ENCODE measurements at regions not wholly inside any gene's neighbourhood (a gene's known extent, or its start where the extent isn't known, plus 50 kb on each side); places are given as distances from the start of the nearest gene placed in this dataset.

DNA sequence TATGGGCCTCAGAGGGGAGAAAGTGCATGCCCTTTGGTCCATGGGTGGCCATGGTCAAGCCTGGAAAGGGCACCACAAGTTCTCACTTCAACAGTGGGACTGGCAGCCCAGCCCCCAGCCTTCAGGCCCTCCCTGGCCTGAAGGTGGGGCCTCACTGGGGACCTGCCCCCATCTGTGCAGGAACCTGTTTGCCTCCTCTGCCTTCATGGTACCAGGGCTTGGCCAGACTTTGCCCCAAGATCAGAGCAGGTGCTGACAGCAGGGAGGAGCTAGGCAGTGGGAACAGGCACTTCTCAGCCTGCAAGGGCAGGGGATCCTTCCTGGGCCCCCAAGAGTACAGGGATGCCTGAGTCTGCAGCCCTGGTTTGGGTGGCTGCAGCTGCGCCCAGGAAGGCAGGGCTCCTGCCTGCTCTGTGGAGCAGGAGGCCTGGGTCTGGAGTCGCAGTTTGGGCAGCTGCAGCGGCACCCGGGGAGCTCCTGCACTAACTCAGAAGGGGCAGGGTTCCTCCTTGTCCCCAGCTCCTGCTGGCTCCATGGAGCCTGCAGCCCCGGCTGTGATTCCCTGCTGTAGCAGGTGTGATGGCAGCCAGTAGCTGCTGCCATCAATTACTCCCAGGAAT is 460.1 kb upstream of the NCAM2 start:
- ATAC-seq (no peak), DNase-seq (no peak)
- Histone ChIP-seq H3K27ac (no peak overlapping the region), H3K4me1 (no peaks in the 10 kb centered on the region), H3K36me3 (no peaks in the 10 kb centered on the region), H3K4me3 (no peak overlapping the region), H3K27me3 (no peaks in the 10 kb centered on the region), H3K9me3 (no peaks in the 10 kb centered on the region)
- TF ChIP-seq, protein P1, sequence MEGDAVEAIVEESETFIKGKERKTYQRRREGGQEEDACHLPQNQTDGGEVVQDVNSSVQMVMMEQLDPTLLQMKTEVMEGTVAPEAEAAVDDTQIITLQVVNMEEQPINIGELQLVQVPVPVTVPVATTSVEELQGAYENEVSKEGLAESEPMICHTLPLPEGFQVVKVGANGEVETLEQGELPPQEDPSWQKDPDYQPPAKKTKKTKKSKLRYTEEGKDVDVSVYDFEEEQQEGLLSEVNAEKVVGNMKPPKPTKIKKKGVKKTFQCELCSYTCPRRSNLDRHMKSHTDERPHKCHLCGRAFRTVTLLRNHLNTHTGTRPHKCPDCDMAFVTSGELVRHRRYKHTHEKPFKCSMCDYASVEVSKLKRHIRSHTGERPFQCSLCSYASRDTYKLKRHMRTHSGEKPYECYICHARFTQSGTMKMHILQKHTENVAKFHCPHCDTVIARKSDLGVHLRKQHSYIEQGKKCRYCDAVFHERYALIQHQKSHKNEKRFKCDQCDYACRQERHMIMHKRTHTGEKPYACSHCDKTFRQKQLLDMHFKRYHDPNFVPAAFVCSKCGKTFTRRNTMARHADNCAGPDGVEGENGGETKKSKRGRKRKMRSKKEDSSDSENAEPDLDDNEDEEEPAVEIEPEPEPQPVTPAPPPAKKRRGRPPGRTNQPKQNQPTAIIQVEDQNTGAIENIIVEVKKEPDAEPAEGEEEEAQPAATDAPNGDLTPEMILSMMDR (IDR thresholded peaks at IDR 0.05) = no peak
- intact Hi-C loops (cut with DNase I) = no loop called here

DNA sequence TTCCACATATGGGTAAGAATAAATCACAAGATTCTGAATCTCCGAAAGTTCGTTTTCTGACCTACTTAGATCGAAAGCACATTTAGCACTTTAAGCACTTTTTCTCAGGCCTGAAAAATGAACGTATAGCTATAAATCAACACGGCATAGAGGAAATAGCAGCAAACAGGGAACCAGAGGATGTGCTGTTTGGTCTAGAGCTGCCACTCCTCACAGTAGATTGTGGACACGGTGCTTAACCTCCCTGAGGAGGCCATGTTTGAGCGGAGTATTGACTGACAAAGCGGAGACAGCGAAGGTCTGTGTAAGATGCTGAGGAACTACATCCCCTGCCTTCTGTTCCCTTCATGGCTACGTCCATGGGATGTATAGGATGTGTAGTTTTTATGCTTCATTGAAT is 452.8 kb upstream of the NCAM2 start:
- Histone ChIP-seq H3K27ac (no peak overlapping the region), H3K27me3 (no peaks in the 10 kb centered on the region), H3K4me3 (no peak overlapping the region), H3K4me1 (no peaks in the 10 kb centered on the region), H3K9me3 (no peaks in the 10 kb centered on the region), H3K36me3 (no peaks in the 10 kb centered on the region)
- DNase-seq (no peak), ATAC-seq (no peak)
- intact Hi-C loops (cut with DNase I) = no loop called here
- TF ChIP-seq, protein P1 (IDR thresholded peaks at IDR 0.05) = no peak

DNA sequence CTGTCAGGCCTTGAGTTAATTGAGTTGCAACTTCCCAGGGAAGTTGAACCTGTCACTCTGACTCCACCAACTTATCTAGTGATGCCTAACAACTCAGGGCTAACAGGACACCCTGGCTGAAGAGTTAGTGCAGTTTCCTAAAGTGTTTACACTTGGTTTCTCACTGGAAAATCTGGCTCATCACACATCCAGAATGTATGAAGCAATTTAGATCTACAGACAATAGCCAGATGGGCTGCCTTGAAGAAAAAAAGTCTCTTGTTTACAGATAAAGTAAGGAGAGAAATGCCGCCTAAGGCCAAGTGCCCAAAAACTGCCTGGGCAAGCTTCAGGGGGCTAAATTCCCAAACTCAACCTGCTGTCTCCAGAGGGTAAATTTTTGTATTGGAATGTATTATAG is 446.3 kb upstream of the NCAM2 start:
- H3K4me3 ChIP-seq = no peak overlapping the region
- TF ChIP-seq, protein P1 (IDR thresholded peaks at IDR 0.05) = no peak
- H3K4me1 ChIP-seq = no peaks in the 10 kb centered on the region
- H3K27me3 ChIP-seq = no peaks in the 10 kb centered on the region
- no peaks in the 10 kb centered on the region for H3K36me3 ChIP-seq
- no peak for ATAC-seq
- H3K9me3 ChIP-seq = no peaks in the 10 kb centered on the region
- no peak overlapping the region for H3K27ac ChIP-seq
- intact Hi-C loops (cut with DNase I) = no loop called here
- no peak for DNase-seq

DNA sequence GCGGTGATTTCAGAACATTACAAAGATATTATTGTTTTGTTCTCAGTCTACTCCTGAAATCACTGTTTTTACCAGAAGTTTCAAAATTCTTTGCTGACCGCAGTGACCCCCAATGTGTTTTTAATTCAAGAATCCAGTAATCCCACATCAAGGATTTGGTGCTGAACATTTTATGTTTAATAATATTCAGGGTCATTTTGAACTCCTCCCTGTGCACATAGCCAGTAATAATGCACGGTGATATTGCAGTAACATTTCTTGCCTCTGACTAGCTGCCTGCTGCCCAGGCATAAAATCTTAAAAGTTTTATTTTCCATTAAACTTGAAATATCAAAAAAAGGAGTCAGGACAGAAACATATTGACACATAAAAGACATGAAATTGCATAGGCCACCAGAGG is 443.4 kb upstream of the NCAM2 start:
- Histone ChIP-seq H3K27me3 (no peaks in the 10 kb centered on the region), H3K4me3 (no peak overlapping the region), H3K36me3 (no peaks in the 10 kb centered on the region), H3K27ac (no peak overlapping the region), H3K9me3 (no peaks in the 10 kb centered on the region), H3K4me1 (no peaks in the 10 kb centered on the region)
- TF ChIP-seq, protein P1 (IDR thresholded peaks at IDR 0.05) = no peak
- no peak for DNase-seq
- ATAC-seq = no peak
- intact Hi-C loops (cut with DNase I) = no loop called here

DNA sequence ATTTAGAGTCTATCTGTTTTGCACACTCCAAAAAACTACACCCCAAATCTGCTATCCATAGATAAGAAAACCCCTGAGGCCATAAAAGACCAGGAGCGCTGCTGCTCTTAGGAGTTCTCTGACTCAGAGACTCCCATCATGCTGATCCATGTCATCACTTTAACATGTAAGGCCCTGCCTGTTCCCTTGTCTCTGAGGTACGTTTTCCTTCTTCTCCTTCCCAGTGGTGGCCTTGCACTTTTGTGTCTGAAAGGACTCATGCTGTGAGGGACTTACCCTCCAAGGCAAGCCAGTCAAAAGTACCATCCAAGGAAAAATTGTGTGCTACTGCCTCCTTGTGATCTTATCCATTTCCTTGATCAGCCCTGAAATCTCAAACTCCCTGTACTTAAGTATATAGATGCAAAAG is 427.4 kb upstream of the NCAM2 start:
- no peaks in the 10 kb centered on the region for H3K4me1 ChIP-seq
- ATAC-seq (no peak), DNase-seq (no peak)
- no peaks in the 10 kb centered on the region for H3K9me3 ChIP-seq
- no peak overlapping the region for H3K27ac ChIP-seq
- TF ChIP-seq, protein P1 (IDR thresholded peaks at IDR 0.05) = no peak
- H3K27me3 ChIP-seq = no peaks in the 10 kb centered on the region
- no peaks in the 10 kb centered on the region for H3K36me3 ChIP-seq
- H3K4me3 ChIP-seq = no peak overlapping the region
- intact Hi-C loops (cut with DNase I) = no loop called here

DNA sequence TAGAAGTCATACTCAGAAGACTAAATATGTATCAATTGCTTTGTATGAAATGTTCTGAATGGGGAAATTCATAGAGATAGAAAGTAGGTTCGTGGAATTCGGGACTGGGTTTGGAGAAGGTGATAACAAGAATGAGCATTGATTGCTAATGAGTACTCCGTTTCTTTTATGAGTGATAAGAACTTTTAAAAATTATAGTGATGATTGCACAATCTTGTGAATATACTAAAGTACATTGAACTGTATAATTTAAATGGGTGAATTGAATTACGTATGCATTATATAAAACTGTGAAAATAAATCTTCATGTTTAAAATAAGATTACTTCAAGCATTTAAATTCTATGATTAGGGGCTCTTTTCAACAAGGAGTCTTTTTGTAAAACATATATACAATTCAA is 425.6 kb upstream of the NCAM2 start:
- DNase-seq = no peak
- H3K9me3 ChIP-seq = no peaks in the 10 kb centered on the region
- H3K36me3 ChIP-seq = no peaks in the 10 kb centered on the region
- H3K4me1 ChIP-seq = no peaks in the 10 kb centered on the region
- ATAC-seq = no peak
- no peak overlapping the region for H3K4me3 ChIP-seq
- no peak overlapping the region for H3K27ac ChIP-seq
- H3K27me3 ChIP-seq = no peaks in the 10 kb centered on the region
- TF ChIP-seq, protein P1 (IDR thresholded peaks at IDR 0.05) = no peak
- intact Hi-C loops (cut with DNase I) = no loop called here
